ENCODE measurements at regions not wholly inside any gene's neighbourhood (a gene's known extent, or its start where the extent isn't known, plus 50 kb on each side); places are given as distances from the start of the nearest gene placed in this dataset.
"Not testable (repeated sequence)": the region's sequence is repeated elsewhere in the genome, so short reads cannot be mapped to it uniquely, and the experiment has no call there.

DNA sequence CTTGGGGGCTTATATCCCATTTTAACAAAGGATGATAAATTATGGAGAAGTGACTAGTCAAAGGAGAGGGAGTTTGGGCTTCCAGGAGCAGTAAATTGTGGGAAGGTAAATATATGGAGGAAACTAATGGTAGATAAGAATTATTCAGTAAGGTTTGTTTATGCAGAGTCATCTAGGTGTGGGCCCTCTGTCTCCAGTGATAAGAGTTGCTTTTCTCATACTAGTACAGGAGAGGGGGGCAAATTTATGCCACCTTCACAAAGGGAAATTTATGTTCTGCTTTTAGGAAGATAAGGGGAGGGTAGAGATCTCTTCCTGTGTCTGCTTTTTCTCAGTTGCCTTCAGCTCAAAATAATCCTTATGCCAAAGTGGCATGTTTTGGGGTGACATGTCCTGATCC lies 383.7 kb upstream of the PPP2R3A start:
- Histone ChIP-seq H3K4me1 (ENCODE audit: insufficient read depth, poor library complexity, severe bottlenecking) (no peaks in the 10 kb centered on the region), H3K27ac (ENCODE audit: poor library complexity, severe bottlenecking) (no peak overlapping the region), H3K36me3 (ENCODE audit: low read depth) (no peaks in the 10 kb centered on the region), H3K9me3 (ENCODE audit: severe bottlenecking) (no peaks in the 10 kb centered on the region), H3K4me3 (ENCODE audit: severe bottlenecking) (no peak overlapping the region), H3K27me3 (ENCODE audit: insufficient read depth, poor library complexity, severe bottlenecking) (peaks cover 4% of the 10 kb centered on the region)
- TF ChIP-seq, protein P1, sequence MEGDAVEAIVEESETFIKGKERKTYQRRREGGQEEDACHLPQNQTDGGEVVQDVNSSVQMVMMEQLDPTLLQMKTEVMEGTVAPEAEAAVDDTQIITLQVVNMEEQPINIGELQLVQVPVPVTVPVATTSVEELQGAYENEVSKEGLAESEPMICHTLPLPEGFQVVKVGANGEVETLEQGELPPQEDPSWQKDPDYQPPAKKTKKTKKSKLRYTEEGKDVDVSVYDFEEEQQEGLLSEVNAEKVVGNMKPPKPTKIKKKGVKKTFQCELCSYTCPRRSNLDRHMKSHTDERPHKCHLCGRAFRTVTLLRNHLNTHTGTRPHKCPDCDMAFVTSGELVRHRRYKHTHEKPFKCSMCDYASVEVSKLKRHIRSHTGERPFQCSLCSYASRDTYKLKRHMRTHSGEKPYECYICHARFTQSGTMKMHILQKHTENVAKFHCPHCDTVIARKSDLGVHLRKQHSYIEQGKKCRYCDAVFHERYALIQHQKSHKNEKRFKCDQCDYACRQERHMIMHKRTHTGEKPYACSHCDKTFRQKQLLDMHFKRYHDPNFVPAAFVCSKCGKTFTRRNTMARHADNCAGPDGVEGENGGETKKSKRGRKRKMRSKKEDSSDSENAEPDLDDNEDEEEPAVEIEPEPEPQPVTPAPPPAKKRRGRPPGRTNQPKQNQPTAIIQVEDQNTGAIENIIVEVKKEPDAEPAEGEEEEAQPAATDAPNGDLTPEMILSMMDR (IDR thresholded peaks at IDR 0.05; ENCODE audit: poor library complexity, severe bottlenecking), result no peak
- DNase-seq (ENCODE audit: low spot score), result no peak
- no peak for ATAC-seq (ENCODE audit: low read depth)

DNA sequence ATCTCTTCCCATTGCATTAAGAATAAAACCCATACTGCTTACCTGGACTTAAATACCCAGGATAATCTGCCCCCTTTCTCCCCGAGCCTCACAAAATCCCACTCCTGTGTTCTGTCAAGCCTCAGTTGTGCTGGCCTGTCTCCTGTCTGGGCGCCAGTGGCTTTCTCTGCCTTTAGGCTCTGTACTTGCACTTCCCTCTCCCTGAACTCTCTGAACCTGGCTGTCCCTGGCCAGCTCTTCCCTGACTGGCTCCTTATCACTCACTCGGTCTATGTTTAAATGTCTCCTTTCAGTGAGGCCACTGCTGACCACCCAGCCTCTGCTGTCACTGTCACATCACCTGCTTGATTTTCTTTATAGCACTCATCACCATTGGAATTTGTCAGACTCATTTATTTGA lies 382.7 kb upstream of the PPP2R3A start:
- TF ChIP-seq, protein P1 (IDR thresholded peaks at IDR 0.05; ENCODE audit: poor library complexity, severe bottlenecking), result no peak
- no peak overlapping the region for H3K4me3 ChIP-seq (ENCODE audit: severe bottlenecking)
- DNase-seq (ENCODE audit: low spot score) (no peak), ATAC-seq (ENCODE audit: low read depth) (no peak)
- H3K4me1 ChIP-seq (ENCODE audit: insufficient read depth, poor library complexity, severe bottlenecking), result no peaks in the 10 kb centered on the region
- H3K36me3 ChIP-seq (ENCODE audit: low read depth), result no peaks in the 10 kb centered on the region
- H3K9me3 ChIP-seq (ENCODE audit: severe bottlenecking), result no peaks in the 10 kb centered on the region
- H3K27ac ChIP-seq (ENCODE audit: poor library complexity, severe bottlenecking), result no peak overlapping the region
- no peaks in the 10 kb centered on the region for H3K27me3 ChIP-seq (ENCODE audit: insufficient read depth, poor library complexity, severe bottlenecking)

DNA sequence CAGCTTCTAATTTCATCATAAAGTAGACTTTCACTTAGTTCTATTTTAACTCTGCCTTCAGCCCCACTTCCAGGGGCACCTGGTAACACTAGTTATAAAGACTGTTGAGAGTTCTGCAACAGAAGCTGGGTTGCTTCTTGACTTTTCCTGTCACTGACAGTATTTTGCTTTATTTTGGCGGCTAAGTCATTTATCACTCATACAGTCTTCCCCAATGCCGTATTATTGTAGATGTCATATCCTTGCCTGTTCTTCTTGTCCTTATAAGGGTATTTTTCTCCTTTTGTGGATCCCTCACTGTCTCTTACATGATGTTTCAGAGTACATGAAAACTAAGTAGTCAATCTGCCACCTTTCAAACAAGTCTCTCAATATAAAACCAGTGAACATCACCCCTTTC lies 369.0 kb upstream of the PPP2R3A start:
- Histone ChIP-seq H3K4me3 (ENCODE audit: severe bottlenecking) (no peak overlapping the region), H3K27me3 (ENCODE audit: insufficient read depth, poor library complexity, severe bottlenecking) (peaks cover 4% of the 10 kb centered on the region), H3K27ac (ENCODE audit: poor library complexity, severe bottlenecking) (no peak overlapping the region), H3K4me1 (ENCODE audit: insufficient read depth, poor library complexity, severe bottlenecking) (no peaks in the 10 kb centered on the region), H3K9me3 (ENCODE audit: severe bottlenecking) (no peaks in the 10 kb centered on the region), H3K36me3 (ENCODE audit: low read depth) (no peaks in the 10 kb centered on the region)
- TF ChIP-seq, protein P1 (IDR thresholded peaks at IDR 0.05; ENCODE audit: poor library complexity, severe bottlenecking), result no peak
- ATAC-seq (ENCODE audit: low read depth) (no peak), DNase-seq (ENCODE audit: low spot score) (no peak)

DNA sequence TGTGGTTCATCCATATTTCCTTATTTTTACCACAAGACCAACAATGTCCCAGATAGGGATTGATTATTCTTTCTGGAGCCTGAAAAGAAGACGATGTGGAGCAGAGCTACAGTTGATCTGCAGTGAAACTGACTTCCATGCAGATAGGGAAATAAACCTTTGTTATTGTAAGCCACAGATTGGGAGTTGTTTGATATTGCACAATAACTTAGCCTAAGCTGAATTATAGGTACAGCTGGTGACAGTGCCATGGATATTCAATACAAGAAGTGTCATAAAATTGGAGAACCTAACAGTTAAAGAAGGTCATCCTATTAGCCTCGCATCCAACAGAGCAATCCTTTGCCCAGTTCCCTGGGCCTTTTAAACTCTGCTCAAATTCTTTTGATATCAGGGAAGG lies 367.7 kb upstream of the PPP2R3A start:
- Histone ChIP-seq H3K4me1 (ENCODE audit: insufficient read depth, poor library complexity, severe bottlenecking) (no peaks in the 10 kb centered on the region), H3K36me3 (ENCODE audit: low read depth) (no peaks in the 10 kb centered on the region), H3K9me3 (ENCODE audit: severe bottlenecking) (no peaks in the 10 kb centered on the region), H3K27ac (ENCODE audit: poor library complexity, severe bottlenecking) (no peak overlapping the region), H3K27me3 (ENCODE audit: insufficient read depth, poor library complexity, severe bottlenecking) (peaks cover 4% of the 10 kb centered on the region), H3K4me3 (ENCODE audit: severe bottlenecking) (no peak overlapping the region)
- DNase-seq (ENCODE audit: low spot score) (no peak), ATAC-seq (ENCODE audit: low read depth) (no peak)
- TF ChIP-seq, protein P1 (IDR thresholded peaks at IDR 0.05; ENCODE audit: poor library complexity, severe bottlenecking), result no peak

DNA sequence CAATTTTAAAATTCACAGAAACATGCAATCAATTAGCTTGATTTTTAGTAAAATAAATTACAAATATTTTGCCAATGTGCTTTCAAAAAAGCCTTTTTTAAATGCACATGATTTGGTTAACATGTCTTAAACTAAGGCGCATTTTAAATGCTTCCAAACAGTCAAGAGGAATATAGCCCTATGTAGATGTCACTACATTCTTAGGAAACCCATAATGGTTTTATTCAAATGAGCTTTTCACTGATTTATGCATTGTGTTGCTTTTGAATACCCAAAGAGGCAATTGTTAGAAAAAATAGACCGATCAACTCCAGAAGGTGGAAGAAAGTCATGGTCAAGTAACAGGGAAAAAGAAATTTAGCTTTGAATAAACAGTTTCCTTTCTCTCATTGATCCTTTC lies 366.9 kb upstream of the PPP2R3A start:
- Histone ChIP-seq H3K27me3 (ENCODE audit: insufficient read depth, poor library complexity, severe bottlenecking) (peaks cover 4% of the 10 kb centered on the region), H3K4me3 (ENCODE audit: severe bottlenecking) (no peak overlapping the region), H3K36me3 (ENCODE audit: low read depth) (no peaks in the 10 kb centered on the region), H3K9me3 (ENCODE audit: severe bottlenecking) (no peaks in the 10 kb centered on the region), H3K27ac (ENCODE audit: poor library complexity, severe bottlenecking) (no peak overlapping the region), H3K4me1 (ENCODE audit: insufficient read depth, poor library complexity, severe bottlenecking) (no peaks in the 10 kb centered on the region)
- DNase-seq (ENCODE audit: low spot score) (no peak), ATAC-seq (ENCODE audit: low read depth) (no peak)
- TF ChIP-seq, protein P1 (IDR thresholded peaks at IDR 0.05; ENCODE audit: poor library complexity, severe bottlenecking), result no peak

DNA sequence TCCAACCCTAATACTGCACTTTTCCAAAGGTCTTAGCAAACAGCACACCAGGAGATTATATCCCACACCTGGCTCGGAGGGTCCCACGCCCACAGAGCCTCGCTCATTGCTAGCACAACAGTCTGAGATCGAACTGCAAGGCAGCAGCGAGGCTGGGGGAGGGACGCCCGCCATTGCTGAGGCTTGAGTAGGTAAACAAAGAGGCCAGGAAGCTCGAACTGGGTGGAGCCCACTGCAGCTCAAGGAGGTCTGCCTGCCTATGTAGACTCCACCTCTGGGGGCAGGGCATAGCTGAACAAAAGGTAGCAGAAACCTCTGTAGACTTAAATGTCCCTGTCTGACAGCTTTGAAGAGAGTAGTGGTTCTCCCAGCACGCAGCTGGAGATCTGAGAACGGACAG lies 361.0 kb upstream of the PPP2R3A start:
- H3K36me3 ChIP-seq (ENCODE audit: low read depth); H3K4me3 ChIP-seq (ENCODE audit: severe bottlenecking); H3K27me3 ChIP-seq (ENCODE audit: insufficient read depth, poor library complexity, severe bottlenecking); H3K4me1 ChIP-seq (ENCODE audit: insufficient read depth, poor library complexity, severe bottlenecking); H3K9me3 ChIP-seq (ENCODE audit: severe bottlenecking); ATAC-seq (ENCODE audit: low read depth); H3K27ac ChIP-seq (ENCODE audit: poor library complexity, severe bottlenecking); DNase-seq (ENCODE audit: low spot score): not testable (repeated sequence)

Data from RWPE2 (cell line).